Endothelial cell of umbilical vein (primary cell): ENCODE measurements at regions not wholly inside any gene's neighbourhood (a gene's known extent, or its start where the extent isn't known, plus 50 kb on each side); places are given as distances from the start of the nearest gene placed in this dataset.

Experiments used
- BruUV-seq: library from RNA; stranded (reverse); fragments of 400-500 nt; replicated peaks from 2 replicates; lab custom pipeline; 2021; lab: Mats Ljungman, UMichigan
- CTCF ChIA-PET: fragments of 300-600, 350-600 bp; sonication (Branson Sonifier 250); formaldehyde crosslinking; loops from one replicate; lab custom pipeline; 2021; ENCODE audit warnings: antibody characterized with exemption, inconsistent platforms; lab: Charles Lee
- POLR2A ChIA-PET: fragments of 300-600, 350-600 bp; sonication (Branson Sonifier 250); formaldehyde crosslinking; loops from one replicate; lab custom pipeline; 2021; ENCODE audit warnings: antibody characterized with exemption, inconsistent platforms; lab: Charles Lee
- DNase-seq: peaks from one replicate; pipeline ENCODE4 v3.0.0-alpha.2; 2011; ENCODE audit warnings: low read depth, low spot score
- FAIRE-seq: peaks from 2 replicates; lab custom pipeline; 2011; peaks lifted over from hg19 to GRCh38; lab: Jason Lieb, UNC
- H2AFZ ChIP-seq: 2 replicates; pipeline ENCODE4 v1.6.0; 2012; ENCODE audit warnings: low read depth, low read length, control low read depth, inconsistent platforms
- H3K27ac ChIP-seq: 2 replicates; pipeline ENCODE4 v1.5.1; 2011; ENCODE audit warnings: low read depth, mild to moderate bottlenecking, control low read depth, low read length, moderate library complexity; ENCODE audit not compliant: insufficient read depth
- H3K27me3 ChIP-seq, 2 experiments: 2 replicates each; pipeline versions ENCODE4 v1.6.0 to v1.6.1; 2011; ENCODE audit warnings: low read length in 2 of 2, mixed read lengths in 1 of 2; ENCODE audit not compliant: control insufficient read depth in 2 of 2, insufficient read depth in 2 of 2
- H3K36me3 ChIP-seq, 2 experiments: 2 replicates in 1 of 2; 3 replicates in 1 of 2; pipeline ENCODE4 v1.5.1; 2011; ENCODE audit warnings: low read length in 2 of 2, mild to moderate bottlenecking in 1 of 2, moderate library complexity in 1 of 2; ENCODE audit not compliant: control insufficient read depth in 2 of 2, insufficient read depth in 2 of 2; ENCODE audit errors: extremely low read depth in 1 of 2
- H3K4me1 ChIP-seq: 3 replicates; pipeline ENCODE4 v1.5.1; 2011; ENCODE audit warnings: mild to moderate bottlenecking, low read length; ENCODE audit not compliant: control insufficient read depth, insufficient read depth; ENCODE audit errors: extremely low read depth
- H3K4me2 ChIP-seq: 2 replicates; pipeline ENCODE4 v1.6.1; 2011; ENCODE audit warnings: low read length, control low read depth, mixed read lengths; ENCODE audit not compliant: insufficient read depth
- H3K4me3 ChIP-seq, 3 experiments: fragments of 200-600 bp in 1 of 3; sonication (generic), shearing (Covaris generic) in 1 of 3; replicated peaks in 1 of 3; 2 replicates each; pipeline ENCODE4 v1.5.1; 2011 to 2016; ENCODE audit warnings: control low read depth in 3 of 3, low read length in 3 of 3, mild to moderate bottlenecking in 2 of 3, inconsistent platforms in 1 of 3, low read depth in 1 of 3, moderate library complexity in 1 of 3; ENCODE audit not compliant: insufficient read depth in 1 of 3
- H3K79me2 ChIP-seq: 2 replicates; pipeline ENCODE4 v1.6.0; 2012; ENCODE audit warnings: low read length, inconsistent platforms; ENCODE audit not compliant: control insufficient read depth, insufficient read depth
- H3K9ac ChIP-seq: replicated peaks from 2 replicates; pipeline ENCODE3; 2011; ENCODE audit warnings: low read length, control low read depth; ENCODE audit not compliant: insufficient read depth; ENCODE audit errors: extremely low read depth
- H3K9me1 ChIP-seq: replicated peaks from 3 replicates; pipeline ENCODE4 v1.6.0; 2011; ENCODE audit warnings: mild to moderate bottlenecking, low read length; ENCODE audit not compliant: control insufficient read depth, insufficient read depth; ENCODE audit errors: extremely low read depth
- H3K9me3 ChIP-seq: replicated peaks from 2 replicates; pipeline ENCODE4 v1.5.1; 2012; ENCODE audit warnings: low read length, inconsistent platforms; ENCODE audit not compliant: control insufficient read depth, insufficient read depth
- H4K20me1 ChIP-seq: replicated peaks from 2 replicates; pipeline ENCODE3; 2011; ENCODE audit warnings: mild to moderate bottlenecking, low read length; ENCODE audit not compliant: control insufficient read depth, insufficient read depth; ENCODE audit errors: extremely low read depth
- GATA2 ChIP-seq: IDR thresholded peaks from 2 replicates; pipeline ENCODE4 v1.7.0; 2011; ENCODE audit warnings: low read depth, mild to moderate bottlenecking, moderate library complexity, mixed read lengths, low read length; ENCODE audit not compliant: insufficient read length, insufficient read depth
- dilution Hi-C: fragments of 300-500 bp; cut with MboI; formaldehyde crosslinking; loops from one replicate; pipeline ENCODE4 v1.15.0; 2019; ENCODE audit warnings: low sequenced_read_pairs; ENCODE audit not compliant: extremely low pct_ligation_motif_present
- intact Hi-C: fragments of 100-400 bp; cut with micrococcal nuclease; formaldehyde crosslinking; loops from one replicate; pipeline ENCODE4 v1.10.0; 2022
- TF ChIP-seq, protein P1 (sequence below), 2 donors: IDR thresholded peaks; 1 replicate in 1 of 2; 2 replicates in 1 of 2; pipeline ENCODE4 v1.5.1; 2011; ENCODE audit warnings: low read length in 2 of 2, mild to moderate bottlenecking in 2 of 2, moderate library complexity in 2 of 2, control low read depth in 1 of 2, inconsistent platforms in 1 of 2, low read depth in 1 of 2; ENCODE audit not compliant: insufficient read depth in 1 of 2; ENCODE audit errors: extremely low read depth in 1 of 2
- TF ChIP-seq, protein P2 (sequence below): IDR thresholded peaks from 2 replicates; pipeline ENCODE4 v1.6.1; 2011; ENCODE audit not compliant: insufficient read depth, insufficient read length

DNA sequence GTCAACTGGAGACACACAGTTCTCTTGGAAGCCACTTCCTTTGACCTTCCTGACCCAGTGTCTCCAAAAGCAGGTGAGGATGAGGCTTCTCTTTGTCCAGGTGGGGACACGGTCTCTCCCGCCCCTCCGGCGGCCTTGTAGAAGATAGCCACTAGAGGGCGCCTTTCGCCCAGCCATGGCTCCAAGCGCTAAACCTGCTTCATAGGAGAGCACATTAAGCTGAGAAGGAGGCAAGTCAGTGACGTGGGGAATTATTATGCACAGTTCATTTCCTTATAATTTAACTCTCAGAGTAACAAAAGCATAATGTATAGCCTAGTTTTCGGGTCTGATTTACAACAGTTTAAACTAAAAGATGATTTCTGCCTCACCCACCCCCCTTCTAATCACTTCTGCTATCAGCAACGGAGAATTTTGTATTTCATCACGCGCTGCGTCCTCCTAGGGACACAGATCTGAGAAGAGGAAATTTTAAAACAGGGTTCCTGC is 208.7 kb downstream of the ICOS start:
- no TSS peak for BruUV-seq

More for the DNA sequence above, 208.7 kb downstream of the ICOS start:
- peak; percentile 65 for FAIRE-seq
- intact Hi-C loops: loop anchor here (1.0 kb wide), 8 partner anchors 31 to 1535 kb away; no protein-coding TSS in a partner anchor
- Histone ChIP-seq H3K4me1 (peaks cover 4% of the 10 kb centered on the region), H3K36me3 (no peaks in the 10 kb centered on the region), H4K20me1 (no peaks in the 10 kb centered on the region), H3K79me2 (no peaks in the 10 kb centered on the region), H3K9me3 (no peaks in the 10 kb centered on the region), H2AFZ (peak overlapping the region; percentile 29), H3K9me1 (no peaks in the 10 kb centered on the region), H3K4me2 (peak overlapping the region; percentile 82), H3K27ac (no peak overlapping the region), H3K27me3 (peaks cover 0 to 6% of the 10 kb centered on the region in 2 experiments), H3K9ac (peak overlapping the region; percentile 49), H3K4me3 (peak overlapping the region in 2 of 3 experiments; percentile 20 to 46)
- POLR2A ChIA-PET: interaction anchor here (1.0 kb wide), 1 partner anchor 32 kb away, joined by 3 read pairs; no protein-coding TSS in a partner anchor
- dilution Hi-C loops: no loop called here
- peak; percentile 78 for DNase-seq
- CTCF ChIA-PET: interaction anchor here (0.6 to 3.1 kb wide), 65 partner anchors 9 to 1803 kb away, joined by 3 to 72 read pairs (median 5); partner anchors contain the start of gene NRP2
- no peak for TF ChIP-seq GATA2
- TF ChIP-seq, protein P1, sequence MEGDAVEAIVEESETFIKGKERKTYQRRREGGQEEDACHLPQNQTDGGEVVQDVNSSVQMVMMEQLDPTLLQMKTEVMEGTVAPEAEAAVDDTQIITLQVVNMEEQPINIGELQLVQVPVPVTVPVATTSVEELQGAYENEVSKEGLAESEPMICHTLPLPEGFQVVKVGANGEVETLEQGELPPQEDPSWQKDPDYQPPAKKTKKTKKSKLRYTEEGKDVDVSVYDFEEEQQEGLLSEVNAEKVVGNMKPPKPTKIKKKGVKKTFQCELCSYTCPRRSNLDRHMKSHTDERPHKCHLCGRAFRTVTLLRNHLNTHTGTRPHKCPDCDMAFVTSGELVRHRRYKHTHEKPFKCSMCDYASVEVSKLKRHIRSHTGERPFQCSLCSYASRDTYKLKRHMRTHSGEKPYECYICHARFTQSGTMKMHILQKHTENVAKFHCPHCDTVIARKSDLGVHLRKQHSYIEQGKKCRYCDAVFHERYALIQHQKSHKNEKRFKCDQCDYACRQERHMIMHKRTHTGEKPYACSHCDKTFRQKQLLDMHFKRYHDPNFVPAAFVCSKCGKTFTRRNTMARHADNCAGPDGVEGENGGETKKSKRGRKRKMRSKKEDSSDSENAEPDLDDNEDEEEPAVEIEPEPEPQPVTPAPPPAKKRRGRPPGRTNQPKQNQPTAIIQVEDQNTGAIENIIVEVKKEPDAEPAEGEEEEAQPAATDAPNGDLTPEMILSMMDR (IDR thresholded peaks at IDR 0.05; ENCODE audit: extremely low read depth in 1 of 2, insufficient read depth in 1 of 2, low read depth in 1 of 2, low read length in 2 of 2): peak; percentile 89 to 91
- TF ChIP-seq, protein P2, sequence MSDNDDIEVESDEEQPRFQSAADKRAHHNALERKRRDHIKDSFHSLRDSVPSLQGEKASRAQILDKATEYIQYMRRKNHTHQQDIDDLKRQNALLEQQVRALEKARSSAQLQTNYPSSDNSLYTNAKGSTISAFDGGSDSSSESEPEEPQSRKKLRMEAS: no peak
